Keratinocyte (primary cell): ENCODE measurements at regions not wholly inside any gene's neighbourhood (a gene's known extent, or its start where the extent isn't known, plus 50 kb on each side); places are given as distances from the start of the nearest gene placed in this dataset.
"Not testable (repeated sequence)": the region's sequence is repeated elsewhere in the genome, so short reads cannot be mapped to it uniquely, and the experiment has no call there.

ENCODE experiments used
- DNase-seq: peaks from one replicate; pipeline ENCODE4 v3.0.0-alpha.2; 2011; ENCODE audit warnings: low read depth, missing footprints, low spot score
- FAIRE-seq: peaks from 2 replicates; lab custom pipeline; 2011; peaks lifted over from hg19 to GRCh38; lab: Jason Lieb, UNC
- H2AFZ ChIP-seq: 2 replicates; pipeline ENCODE4 v1.6.0; 2012; ENCODE audit warnings: low read length, control low read depth, inconsistent platforms; ENCODE audit not compliant: control insufficient read depth
- H3K27ac ChIP-seq: 2 replicates; pipeline ENCODE4 v1.5.1; 2011; ENCODE audit warnings: low read length; ENCODE audit not compliant: control insufficient read depth, insufficient read depth
- H3K27me3 ChIP-seq: 3 replicates; pipeline ENCODE4 v1.6.0; 2011; ENCODE audit warnings: low read length; ENCODE audit not compliant: control insufficient read depth, insufficient read depth; ENCODE audit errors: extremely low read depth
- H3K36me3 ChIP-seq, 2 experiments: 2 replicates in 1 of 2; 3 replicates in 1 of 2; pipeline ENCODE4 v1.5.1; 2011; ENCODE audit warnings: low read length in 2 of 2, mild to moderate bottlenecking in 1 of 2; ENCODE audit not compliant: control insufficient read depth in 2 of 2, insufficient read depth in 2 of 2; ENCODE audit errors: extremely low read depth in 1 of 2
- H3K4me1 ChIP-seq: 3 replicates; pipeline ENCODE4 v1.5.1; 2011; ENCODE audit warnings: low read length; ENCODE audit not compliant: control insufficient read depth, insufficient read depth; ENCODE audit errors: extremely low read depth
- H3K4me2 ChIP-seq: 3 replicates; pipeline ENCODE4 v1.6.0; 2011; ENCODE audit warnings: low read depth, low read length; ENCODE audit not compliant: control insufficient read depth, insufficient read depth; ENCODE audit errors: extremely low read depth
- H3K4me3 ChIP-seq, 3 experiments: fragments of 200-600 bp in 1 of 3; sonication (generic) in 1 of 3; 2 replicates in 2 of 3; 3 replicates in 1 of 3; pipeline ENCODE4 v1.5.1; 2011 to 2016; ENCODE audit warnings: low read length in 3 of 3, mild to moderate bottlenecking in 3 of 3, control low read depth in 2 of 3, inconsistent platforms in 1 of 3, low read depth in 1 of 3, mixed read lengths in 1 of 3, mixed run types in 1 of 3, moderate library complexity in 1 of 3; ENCODE audit not compliant: control insufficient read depth in 2 of 3, insufficient read depth in 2 of 3; ENCODE audit errors: extremely low read depth in 1 of 3
- H3K79me2 ChIP-seq: 2 replicates; pipeline ENCODE4 v1.6.0; 2012; ENCODE audit warnings: low read length; ENCODE audit not compliant: control insufficient read depth, insufficient read depth
- H3K9ac ChIP-seq: 3 replicates; pipeline ENCODE4 v1.6.0; 2011; ENCODE audit warnings: low read length; ENCODE audit not compliant: control insufficient read depth, insufficient read depth; ENCODE audit errors: extremely low read depth
- H3K9me1 ChIP-seq: 3 replicates; pipeline ENCODE4 v1.6.0; 2011; ENCODE audit warnings: low read length; ENCODE audit not compliant: control insufficient read depth, insufficient read depth; ENCODE audit errors: extremely low read depth
- H3K9me3 ChIP-seq: 2 replicates; pipeline ENCODE4 v1.5.1; 2012; ENCODE audit warnings: low read depth, low read length; ENCODE audit not compliant: control insufficient read depth
- H4K20me1 ChIP-seq: 3 replicates; pipeline ENCODE4 v1.6.0; 2011; ENCODE audit warnings: low read length; ENCODE audit not compliant: control insufficient read depth, insufficient read depth; ENCODE audit errors: extremely low read depth
- EZH2 ChIP-seq: IDR thresholded peaks from one replicate; pipeline ENCODE4 v1.6.1; 2012; ENCODE audit warnings: inconsistent platforms, mild to moderate bottlenecking, low read length, moderate library complexity
- dilution Hi-C: fragments of 300-500 bp; cut with MboI; formaldehyde crosslinking; loops from one replicate; pipeline ENCODE4 v1.7.0; 2020; ENCODE audit warnings: low sequenced_read_pairs; ENCODE audit not compliant: extremely low pct_ligation_motif_present
- TF ChIP-seq, protein P1 (sequence below), 3 experiments: IDR thresholded peaks in 1 of 3; conservative IDR thresholded peaks in 1 of 3; optimal IDR thresholded peaks in 1 of 3; 2 replicates in 2 of 3; 3 replicates in 1 of 3; pipeline versions ENCODE3 to v1.5.1; 2011; ENCODE audit warnings: low read length in 3 of 3, mild to moderate bottlenecking in 3 of 3, moderate library complexity in 2 of 3, control low read depth in 1 of 3, inconsistent platforms in 1 of 3; ENCODE audit not compliant: insufficient read depth in 2 of 3; ENCODE audit errors: extremely low read depth in 1 of 3

DNA sequence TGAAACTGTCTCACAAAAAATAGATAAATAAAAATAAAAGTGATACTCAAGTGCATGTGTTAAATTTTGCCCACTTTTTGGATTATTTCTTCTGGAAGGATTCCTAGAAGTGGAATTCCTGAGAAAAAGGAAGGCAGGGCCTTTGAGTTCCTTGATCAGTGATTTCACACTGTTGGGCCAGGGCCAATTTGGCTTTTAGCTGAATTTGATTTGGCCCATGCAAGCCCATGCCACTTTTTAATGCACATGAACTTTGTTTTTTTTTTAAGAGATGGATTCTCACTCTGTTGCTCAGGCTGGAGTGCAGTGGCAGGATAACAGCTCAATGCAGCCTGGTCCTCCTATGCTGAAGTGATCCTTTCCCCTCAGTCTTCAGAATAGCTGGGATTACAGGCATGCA, 96.3 kb downstream of the TNFRSF13B start:
- H3K4me2 ChIP-seq: no peak overlapping the region
- H4K20me1 ChIP-seq: no peaks in the 10 kb centered on the region
- H3K79me2 ChIP-seq: no peaks in the 10 kb centered on the region
- H3K4me3 ChIP-seq: no peak overlapping the region
- no peaks in the 10 kb centered on the region for H3K36me3 ChIP-seq
- DNase-seq (no peak), FAIRE-seq (no peak)
- no peak overlapping the region for H3K27ac ChIP-seq
- dilution Hi-C loops: no loop called here
- H3K9me3 ChIP-seq: no peaks in the 10 kb centered on the region
- H2AFZ ChIP-seq: no peak overlapping the region
- H3K9ac ChIP-seq: no peak overlapping the region
- TF ChIP-seq EZH2: no peak
- TF ChIP-seq, protein P1, sequence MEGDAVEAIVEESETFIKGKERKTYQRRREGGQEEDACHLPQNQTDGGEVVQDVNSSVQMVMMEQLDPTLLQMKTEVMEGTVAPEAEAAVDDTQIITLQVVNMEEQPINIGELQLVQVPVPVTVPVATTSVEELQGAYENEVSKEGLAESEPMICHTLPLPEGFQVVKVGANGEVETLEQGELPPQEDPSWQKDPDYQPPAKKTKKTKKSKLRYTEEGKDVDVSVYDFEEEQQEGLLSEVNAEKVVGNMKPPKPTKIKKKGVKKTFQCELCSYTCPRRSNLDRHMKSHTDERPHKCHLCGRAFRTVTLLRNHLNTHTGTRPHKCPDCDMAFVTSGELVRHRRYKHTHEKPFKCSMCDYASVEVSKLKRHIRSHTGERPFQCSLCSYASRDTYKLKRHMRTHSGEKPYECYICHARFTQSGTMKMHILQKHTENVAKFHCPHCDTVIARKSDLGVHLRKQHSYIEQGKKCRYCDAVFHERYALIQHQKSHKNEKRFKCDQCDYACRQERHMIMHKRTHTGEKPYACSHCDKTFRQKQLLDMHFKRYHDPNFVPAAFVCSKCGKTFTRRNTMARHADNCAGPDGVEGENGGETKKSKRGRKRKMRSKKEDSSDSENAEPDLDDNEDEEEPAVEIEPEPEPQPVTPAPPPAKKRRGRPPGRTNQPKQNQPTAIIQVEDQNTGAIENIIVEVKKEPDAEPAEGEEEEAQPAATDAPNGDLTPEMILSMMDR (optimal IDR thresholded peaks at IDR 0.05 in 1 of 3, IDR thresholded peaks at IDR 0.05 in 1 of 3, conservative IDR thresholded peaks at IDR 0.05 in 1 of 3; ENCODE audit: extremely low read depth in 1 of 3, insufficient read depth in 2 of 3, low read length in 3 of 3): no peak
- H3K4me1 ChIP-seq: no peaks in the 10 kb centered on the region
- H3K27me3 ChIP-seq: peaks cover 2% of the 10 kb centered on the region
- H3K9me1 ChIP-seq: no peaks in the 10 kb centered on the region

DNA sequence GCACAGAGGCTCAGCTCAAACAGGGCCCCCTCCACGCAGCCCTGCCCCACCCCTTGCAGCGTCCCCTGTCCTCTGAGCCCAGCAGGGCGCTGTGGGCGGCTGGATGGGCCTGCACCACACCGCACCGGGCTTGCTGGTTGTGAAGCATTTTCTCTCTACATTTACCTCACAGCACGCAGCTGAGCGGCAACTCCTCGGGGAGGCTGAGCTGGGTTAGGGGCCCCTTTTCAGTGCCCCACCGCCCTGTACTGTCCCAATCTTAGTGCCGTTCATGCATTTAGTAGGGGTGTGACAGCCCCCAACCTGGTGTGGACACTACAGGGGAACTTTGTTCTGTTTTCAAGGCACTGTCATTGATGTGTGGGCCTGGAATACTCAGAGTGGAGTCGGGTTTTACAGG, 97.7 kb downstream of the TNFRSF13B start:
- H3K79me2 ChIP-seq, H2AFZ ChIP-seq, H4K20me1 ChIP-seq, H3K9me3 ChIP-seq, dilution Hi-C loops, H3K36me3 ChIP-seq, H3K4me2 ChIP-seq, H3K4me1 ChIP-seq, H3K9me1 ChIP-seq, DNase-seq, H3K27me3 ChIP-seq, H3K9ac ChIP-seq, FAIRE-seq, H3K27ac ChIP-seq, H3K4me3 ChIP-seq: not testable (repeated sequence)
